Inferior parietal cortex (tissue), 1 donor: ENCODE measurements at regions not wholly inside any gene's neighbourhood (a gene's known extent, or its start where the extent isn't known, plus 50 kb on each side); places are given as distances from the start of the nearest gene placed in this dataset.

Experiments
- DNase-seq: peaks from one replicate; pipeline ENCODE4 v3.0.0-alpha.2; 2016; ENCODE audit errors: extremely low spot score

GRCh38 chr6:20313051-20313450 is 88.6 kb upstream of the E2F3 start:
- no peak for DNase-seq

DNA sequence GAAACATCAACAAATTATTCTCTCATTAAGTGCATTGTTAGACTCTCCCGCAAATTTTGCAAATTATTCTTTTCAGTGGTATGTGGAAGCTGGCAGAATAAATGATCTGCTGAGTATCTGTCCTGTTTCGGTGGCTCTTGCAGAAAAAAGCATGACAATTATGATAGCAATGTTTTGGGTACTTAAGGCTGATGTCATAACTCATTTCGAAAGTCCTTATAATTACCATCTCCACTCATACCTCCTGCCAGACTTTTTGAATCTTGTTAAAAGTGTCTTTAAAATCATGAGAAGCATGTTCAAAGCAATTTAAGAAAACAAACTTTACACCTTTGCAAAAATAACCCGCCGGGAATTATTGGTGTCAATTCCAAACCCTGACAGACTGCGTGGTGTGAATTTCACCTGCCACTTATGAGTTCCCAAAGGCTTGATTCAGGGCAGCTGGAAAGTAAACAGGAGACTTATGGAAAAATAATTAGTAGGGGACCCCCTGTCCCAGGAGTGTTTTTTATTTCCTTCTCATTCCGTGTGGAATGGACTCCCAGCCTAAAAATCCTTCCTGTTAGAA is 87.6 kb upstream of the E2F3 start:
- DNase-seq = no peak

DNA sequence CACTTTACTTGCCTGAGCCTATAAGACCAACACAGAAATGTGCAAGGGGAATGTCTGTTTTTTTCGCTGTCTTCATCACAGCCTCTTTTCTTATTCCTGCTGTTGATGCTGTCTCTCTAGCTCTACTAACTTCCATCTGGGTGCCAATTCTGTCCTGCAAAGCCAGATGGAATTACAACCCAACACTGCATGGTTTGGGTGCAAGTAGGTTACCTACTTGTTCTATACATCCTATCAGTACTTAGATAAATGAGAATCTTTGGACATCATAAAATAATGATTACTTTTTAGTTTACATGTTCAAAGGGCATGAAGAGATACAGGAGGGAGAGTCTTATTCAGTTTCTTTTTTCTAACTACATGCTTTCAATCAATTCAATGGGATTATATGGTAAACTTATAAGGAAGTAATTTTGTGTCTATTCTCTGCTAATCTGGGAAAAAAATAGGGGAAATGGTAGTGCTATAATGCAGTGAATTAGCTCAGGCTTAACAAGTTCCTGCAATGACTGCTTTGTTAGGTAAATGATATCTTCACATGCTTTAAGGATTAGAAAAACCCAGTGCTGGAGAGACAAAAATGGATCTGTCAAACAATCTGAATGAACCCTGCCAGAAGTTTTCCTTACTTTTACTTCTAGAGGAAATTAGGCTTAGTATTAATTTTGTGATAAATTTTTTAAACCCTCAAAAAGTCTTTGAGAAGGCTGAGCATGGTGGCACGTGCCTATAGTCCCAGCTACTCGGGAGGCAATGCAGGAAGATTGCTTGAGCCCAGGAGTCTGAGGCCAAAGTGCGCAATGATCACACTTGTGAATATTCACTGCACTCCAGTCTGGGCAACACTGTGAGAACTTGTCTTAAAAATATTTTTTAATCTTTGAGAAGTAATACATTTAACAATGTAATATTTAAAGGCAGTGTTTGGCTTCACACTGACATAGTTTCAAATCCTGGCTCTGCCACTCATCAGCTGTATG is 86.5 kb upstream of the E2F3 start:
- DNase-seq = no peak

DNA sequence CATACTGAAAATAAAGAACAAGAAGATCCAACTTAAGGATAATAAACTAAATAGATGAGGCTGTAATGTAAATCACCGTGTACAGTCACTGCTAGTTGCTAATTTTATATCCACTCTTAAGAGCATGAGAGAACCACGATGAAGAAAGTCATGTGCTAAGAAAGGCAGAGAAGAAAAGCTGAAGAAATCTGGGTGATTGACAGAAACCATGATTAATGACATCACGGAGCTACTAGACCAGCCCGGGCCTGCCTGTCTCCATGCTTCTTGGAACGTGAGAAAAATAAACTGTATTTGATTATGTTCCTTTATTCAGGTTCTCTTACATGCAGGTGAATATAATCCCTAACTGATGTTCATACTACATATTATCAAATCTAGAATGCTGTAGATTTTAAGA is 84.2 kb upstream of the E2F3 start:
- DNase-seq = no peak

- DNase-seq = no peak
Observed at GRCh38 chr6:20318851-20319387, 82.8 kb upstream of the E2F3 start.

- DNase-seq = no peak
Observed at GRCh38 chr6:20319520-20320357, 81.9 kb upstream of the E2F3 start.

- DNase-seq = no peak
Observed at GRCh38 chr6:20325641-20326421, 75.8 kb upstream of the E2F3 start.

DNA sequence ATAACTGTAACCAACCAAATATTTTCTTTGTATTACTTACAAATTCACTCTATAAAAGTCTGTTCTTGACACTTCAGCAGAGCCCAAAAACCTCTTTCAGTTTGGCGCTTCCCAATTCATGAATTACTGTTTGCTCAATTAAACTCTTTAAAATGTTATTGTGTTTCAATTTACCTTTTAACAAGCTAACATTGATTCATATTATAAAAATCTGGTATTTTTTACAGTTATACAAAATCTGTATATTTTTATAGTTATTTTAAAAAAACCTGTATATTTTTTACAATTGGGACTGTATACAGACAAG is 75.3 kb upstream of the E2F3 start:
- no peak for DNase-seq

GRCh38 chr6:20327141-20327540 is 74.5 kb upstream of the E2F3 start:
- no peak for DNase-seq

DNA sequence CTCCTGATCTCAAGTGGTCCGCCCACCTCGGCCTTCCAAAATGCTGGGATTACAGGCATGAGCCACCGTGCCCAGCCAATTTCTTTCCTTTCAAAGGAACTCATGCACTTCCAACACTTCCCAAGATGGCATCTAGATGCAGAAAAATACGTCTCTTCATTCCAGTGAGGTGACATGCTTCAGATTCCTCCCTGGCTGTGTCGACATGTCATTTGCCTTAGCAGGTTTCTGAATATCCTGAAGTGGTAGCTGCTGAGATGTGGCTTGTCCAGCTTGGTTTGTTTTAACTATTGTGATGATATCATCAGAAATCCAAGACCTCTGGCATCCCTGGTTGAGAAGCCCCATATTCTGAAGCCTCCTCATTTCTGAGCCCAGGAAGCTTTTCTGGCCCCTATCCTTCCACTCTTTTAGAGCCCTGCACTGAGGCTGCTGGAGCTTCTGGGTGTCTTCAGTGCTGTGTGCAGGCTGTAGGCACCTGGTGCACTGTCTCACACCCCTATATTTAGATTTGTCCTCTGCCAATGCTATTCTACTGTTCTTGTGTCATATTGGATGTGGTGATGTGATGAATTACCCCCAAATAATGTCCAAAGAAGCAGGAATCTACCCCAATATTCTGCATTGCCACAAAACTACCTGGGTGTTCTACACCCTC is 73.3 kb upstream of the E2F3 start:
- DNase-seq = no peak

DNA sequence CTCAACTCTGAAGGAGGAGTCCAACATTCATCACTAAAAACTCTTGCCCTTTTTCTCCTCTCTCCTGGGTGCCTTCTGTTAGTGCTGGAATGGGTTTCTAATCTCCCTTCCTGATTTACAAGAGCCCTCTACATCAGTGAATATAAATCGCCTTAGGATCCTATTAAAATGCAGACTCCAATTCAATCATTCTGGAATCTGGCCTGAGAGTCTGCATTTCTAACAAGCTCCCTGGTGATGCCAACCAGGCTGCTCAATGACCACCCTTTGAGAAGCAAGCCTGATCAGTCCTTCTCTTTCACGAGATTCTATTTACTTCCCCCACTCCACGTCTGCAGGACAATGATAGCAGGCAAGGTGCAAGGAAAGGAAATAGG is 72.8 kb upstream of the E2F3 start:
- DNase-seq = no peak

- DNase-seq = no peak
Observed at GRCh38 chr6:20331042-20331441, 70.6 kb upstream of the E2F3 start.

DNA sequence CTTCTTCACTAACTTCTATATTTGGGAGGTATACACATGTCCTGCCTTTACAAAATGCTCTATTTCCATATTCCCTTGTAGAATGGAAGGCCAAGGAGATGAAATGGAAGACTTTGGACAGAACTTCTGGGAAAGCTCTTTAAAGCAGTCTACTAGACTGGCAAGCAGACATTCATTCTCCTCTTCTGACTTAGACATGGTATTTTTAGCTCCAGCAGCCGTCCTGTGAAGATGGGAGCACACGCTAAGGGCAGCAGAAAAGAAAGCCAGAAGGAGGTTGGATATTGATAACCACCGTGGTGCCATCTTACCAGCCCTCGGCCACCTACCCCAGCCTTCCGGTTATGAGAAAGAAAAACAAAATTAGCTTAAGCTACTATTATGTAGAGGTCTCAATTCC is 70.1 kb upstream of the E2F3 start:
- no peak for DNase-seq

DNA sequence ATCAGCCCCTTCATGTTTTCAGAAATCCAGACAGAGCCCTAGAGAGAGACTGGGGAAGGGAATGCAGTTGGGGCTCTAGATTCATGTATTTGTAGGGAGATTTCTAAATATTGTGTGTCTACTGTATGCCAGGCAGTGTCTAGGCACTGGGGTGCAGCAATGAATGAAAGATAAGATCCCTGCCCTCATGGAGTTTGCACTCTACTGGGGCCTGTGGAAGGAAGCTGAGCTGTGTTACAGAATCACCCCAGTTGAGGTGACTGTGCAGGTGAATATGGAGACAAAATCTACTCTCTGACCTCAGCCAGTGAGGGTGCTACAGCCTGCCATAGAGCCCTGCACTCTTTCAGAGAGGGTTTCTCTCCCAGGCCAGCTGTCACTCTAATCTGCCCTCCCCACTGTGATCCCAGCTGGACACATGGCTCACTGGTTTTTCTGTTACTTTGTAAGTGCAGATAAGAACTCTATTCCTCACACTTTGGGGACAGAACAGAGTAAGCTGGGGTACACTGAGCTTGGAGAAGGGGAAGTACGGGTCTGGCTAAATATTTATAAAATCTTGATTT is 69.2 kb upstream of the E2F3 start:
- no peak for DNase-seq

DNA sequence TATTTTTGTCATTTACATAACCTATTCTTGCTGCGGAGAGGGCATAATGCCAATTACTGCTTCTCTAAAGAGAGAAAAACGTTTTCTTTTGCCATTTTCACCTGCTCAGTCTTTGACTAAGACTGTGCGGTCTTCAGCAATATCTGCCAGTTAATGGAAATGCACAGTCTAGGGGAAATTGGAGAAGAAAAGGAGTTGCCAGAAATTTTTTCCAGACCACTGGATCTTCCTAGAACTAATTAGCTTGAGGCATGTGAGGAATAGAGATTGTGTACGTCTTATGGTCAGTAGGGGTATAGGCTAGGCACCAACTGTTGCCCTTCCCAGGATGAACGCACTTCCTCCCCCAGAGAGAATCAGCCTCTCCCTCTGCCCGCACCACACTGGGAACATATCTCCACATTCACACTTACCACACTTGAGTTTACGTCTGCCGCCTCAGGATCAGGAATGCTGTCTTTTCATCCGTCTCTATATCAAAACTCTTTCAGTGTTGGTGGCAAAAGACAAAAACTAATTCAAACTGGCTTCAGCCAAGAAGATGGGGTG is 67.9 kb upstream of the E2F3 start:
- DNase-seq = no peak

DNA sequence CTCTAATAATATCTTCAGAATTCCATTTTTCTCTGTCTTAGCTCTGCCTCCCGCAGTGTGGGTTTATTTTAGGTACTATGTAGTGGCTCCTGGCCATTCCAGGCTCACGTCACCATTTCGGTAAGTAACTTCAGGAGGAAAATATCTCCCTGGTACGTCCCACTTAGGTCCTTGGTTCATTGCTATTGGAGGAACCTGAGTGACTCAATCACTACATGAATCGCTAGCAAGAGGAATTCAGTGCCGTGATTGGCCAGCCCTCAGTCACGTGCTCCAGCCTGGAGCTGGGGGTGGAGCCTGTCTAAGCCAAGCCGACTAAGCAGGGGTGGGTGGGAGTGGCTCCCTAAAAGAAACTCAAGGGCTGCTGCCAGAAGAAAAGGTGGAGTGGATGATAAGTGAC is 67.3 kb upstream of the E2F3 start:
- peak; percentile 45 for DNase-seq

- no peak for DNase-seq
Observed at GRCh38 chr6:20334962-20335361, 66.7 kb upstream of the E2F3 start.

DNA sequence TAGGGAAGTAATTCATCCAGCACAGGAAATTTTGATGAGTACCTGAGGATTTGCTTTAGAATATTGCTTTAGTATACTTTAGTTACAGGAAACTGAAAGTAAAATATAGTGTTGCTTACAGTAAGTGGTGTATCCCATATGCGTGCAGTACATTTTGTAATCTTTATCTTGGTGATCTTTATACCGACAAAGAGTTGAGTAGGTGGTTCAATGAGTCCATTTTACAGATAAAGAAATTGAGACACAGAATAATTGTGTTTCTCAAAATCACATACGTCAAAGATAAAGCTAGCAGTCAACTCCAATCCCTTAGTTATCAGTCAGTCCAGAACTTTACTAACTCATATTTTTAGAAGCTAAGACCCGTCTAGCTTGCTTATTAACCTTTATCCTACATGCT is 65.8 kb upstream of the E2F3 start:
- no peak for DNase-seq

DNA sequence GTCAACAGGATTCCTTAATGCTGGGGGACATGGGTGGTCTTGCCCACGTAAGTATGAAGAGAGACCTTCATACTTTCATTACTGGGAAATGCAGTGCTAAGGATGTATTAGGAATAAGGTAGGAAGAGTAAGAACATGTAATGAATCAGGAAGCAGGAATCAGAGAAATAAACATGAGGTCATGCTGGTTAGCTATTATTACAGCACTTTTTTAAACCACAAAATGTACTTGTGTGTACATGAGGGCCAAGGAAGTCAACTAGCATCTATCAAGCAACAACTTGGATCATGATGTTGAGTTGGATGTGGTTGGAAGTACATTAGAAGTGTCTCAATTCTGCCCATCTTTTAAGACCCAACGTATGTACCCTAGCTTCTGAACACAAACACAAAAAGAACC is 63.5 kb upstream of the E2F3 start:
- no peak for DNase-seq

DNA sequence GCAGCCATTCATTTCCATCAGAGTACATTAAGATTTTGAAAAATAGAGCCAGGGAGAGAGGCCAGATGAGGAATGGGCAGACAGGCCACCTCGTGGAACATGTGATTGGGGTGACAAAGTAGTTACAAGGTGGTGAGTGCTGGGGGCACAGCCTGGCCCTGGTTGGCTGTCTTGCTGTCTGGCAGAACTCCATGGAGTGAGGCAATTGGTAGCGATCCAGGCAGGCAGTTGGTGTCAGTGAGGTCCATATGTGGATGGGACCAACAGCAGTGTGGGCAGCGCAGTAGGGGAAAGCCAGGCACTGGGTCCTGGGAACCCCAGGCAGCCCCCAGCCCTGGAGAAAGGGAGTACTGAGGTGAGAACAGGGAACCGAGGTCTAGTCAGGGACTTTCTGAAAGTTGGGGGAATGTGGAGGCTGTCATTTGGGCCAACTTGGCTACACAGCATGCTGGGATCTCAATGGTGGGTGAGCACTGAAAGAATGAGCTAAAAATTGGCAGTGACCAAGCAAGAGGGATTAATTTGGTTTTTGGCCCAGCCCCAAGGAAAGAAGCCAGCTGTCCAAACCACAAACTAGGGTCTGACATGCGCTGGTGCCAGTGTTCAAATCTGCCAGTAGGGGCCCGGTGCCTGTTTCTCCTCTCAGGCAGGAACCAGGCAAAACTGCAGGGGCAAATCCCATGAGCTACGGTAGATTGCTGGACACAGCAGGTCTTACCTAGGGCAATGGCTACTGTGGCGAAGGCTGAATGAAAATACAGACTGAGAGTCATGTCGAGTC is 61.4 kb upstream of the E2F3 start:
- no peak for DNase-seq
